Peyer's patch (tissue), 4 donors: ENCODE measurements at regions not wholly inside any gene's neighbourhood (a gene's known extent, or its start where the extent isn't known, plus 50 kb on each side); places are given as distances from the start of the nearest gene placed in this dataset.

Experiments used
- POLR2A ChIP-seq, 2 donors: fragments of 450-650 bp; IDR thresholded peaks; one replicate each; pipeline ENCODE4 v1.5.1; 2017; ENCODE audit warnings: antibody characterized with exemption in 2 of 2, mild to moderate bottlenecking in 2 of 2, moderate library complexity in 2 of 2
- TF ChIP-seq, protein P1 (sequence below), 6 experiments: fragments of 450-650 bp in 4 of 6; fragments of 200-600 bp in 2 of 6; sonication (generic) in 1 of 6; IDR thresholded peaks; one replicate each; pipeline ENCODE4 v1.5.1; 2017 to 2019; ENCODE audit warnings: antibody characterized with exemption in 6 of 6, mild to moderate bottlenecking in 3 of 6, moderate library complexity in 1 of 6

DNA sequence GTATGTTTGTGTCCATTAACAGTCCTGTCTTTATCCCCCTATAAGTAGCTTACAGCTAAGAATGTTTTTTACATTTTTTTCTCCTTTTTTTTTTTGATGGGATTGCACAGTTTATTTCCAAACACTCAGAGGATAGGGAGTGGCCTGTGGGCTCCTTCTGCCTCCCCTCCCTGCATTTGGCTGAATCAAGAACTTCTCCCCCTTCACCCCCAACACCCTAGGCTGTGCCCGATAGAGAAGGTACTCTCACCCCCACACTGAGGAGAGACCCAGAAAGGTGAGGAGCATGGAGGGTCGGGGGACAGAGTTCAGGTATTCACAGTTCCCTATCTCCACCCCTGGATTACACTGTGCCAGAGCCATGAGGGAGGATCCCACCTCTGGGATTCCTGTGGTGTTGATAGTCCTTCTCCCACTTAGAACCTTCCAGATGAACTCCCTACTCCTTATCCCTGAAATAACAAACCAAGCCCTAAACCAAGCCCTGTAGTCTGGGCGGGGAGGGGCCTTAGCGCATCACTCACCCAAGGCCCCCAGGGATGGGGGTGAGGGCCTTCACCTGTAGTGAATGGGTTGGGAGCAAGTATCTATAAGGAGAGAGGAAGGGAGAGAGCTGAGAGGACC, 97.1 kb downstream of the ADAMTS15 start:
- TF ChIP-seq, protein P1, sequence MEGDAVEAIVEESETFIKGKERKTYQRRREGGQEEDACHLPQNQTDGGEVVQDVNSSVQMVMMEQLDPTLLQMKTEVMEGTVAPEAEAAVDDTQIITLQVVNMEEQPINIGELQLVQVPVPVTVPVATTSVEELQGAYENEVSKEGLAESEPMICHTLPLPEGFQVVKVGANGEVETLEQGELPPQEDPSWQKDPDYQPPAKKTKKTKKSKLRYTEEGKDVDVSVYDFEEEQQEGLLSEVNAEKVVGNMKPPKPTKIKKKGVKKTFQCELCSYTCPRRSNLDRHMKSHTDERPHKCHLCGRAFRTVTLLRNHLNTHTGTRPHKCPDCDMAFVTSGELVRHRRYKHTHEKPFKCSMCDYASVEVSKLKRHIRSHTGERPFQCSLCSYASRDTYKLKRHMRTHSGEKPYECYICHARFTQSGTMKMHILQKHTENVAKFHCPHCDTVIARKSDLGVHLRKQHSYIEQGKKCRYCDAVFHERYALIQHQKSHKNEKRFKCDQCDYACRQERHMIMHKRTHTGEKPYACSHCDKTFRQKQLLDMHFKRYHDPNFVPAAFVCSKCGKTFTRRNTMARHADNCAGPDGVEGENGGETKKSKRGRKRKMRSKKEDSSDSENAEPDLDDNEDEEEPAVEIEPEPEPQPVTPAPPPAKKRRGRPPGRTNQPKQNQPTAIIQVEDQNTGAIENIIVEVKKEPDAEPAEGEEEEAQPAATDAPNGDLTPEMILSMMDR (IDR thresholded peaks at IDR 0.05): no peak
- no peak for TF ChIP-seq POLR2A (IDR thresholded peaks at IDR 0.05)
